H1 (cell line): ENCODE measurements at regions not wholly inside any gene's neighbourhood (a gene's known extent, or its start where the extent isn't known, plus 50 kb on each side); places are given as distances from the start of the nearest gene placed in this dataset.

ENCODE experiments used
- BCL11A ChIP-seq, 2 experiments: IDR thresholded peaks; one replicate each; pipeline ENCODE4 v1.6.1; 2011; ENCODE audit warnings: low read depth in 2 of 2, low read length in 2 of 2, mild to moderate bottlenecking in 2 of 2
- CBX5 ChIP-seq: fragments of 300-800, 300-1000 bp; sonication (generic); IDR thresholded peaks from 2 replicates; pipeline ENCODE4 v1.7.1; 2016; ENCODE audit warnings: antibody characterized with exemption, low read length, low read depth
- EGR1 ChIP-seq: IDR thresholded peaks from 2 replicates; pipeline ENCODE4 v1.6.1; 2011; ENCODE audit warnings: low read depth, low read length, borderline replicate concordance
- FOSL1 ChIP-seq: IDR thresholded peaks from 2 replicates; pipeline ENCODE4 v1.6.1; 2011; ENCODE audit warnings: mild to moderate bottlenecking, low read depth, low read length, moderate library complexity; ENCODE audit not compliant: insufficient read depth
- HDAC6 ChIP-seq: IDR thresholded peaks from one replicate; pipeline ENCODE4 v1.7.1; 2012; ENCODE audit warnings: low read depth, mild to moderate bottlenecking, inconsistent platforms, low read length, moderate library complexity
- JUND ChIP-seq: IDR thresholded peaks from 2 replicates; pipeline ENCODE4 v1.6.1; 2011; ENCODE audit warnings: mild to moderate bottlenecking, improper control_type of control experiment, low read length
- KDM1A ChIP-seq: fragments of 200-600, 300-600 bp; sonication (generic); IDR thresholded peaks from 2 replicates; pipeline ENCODE4 v1.7.1; 2016; ENCODE audit warnings: mild to moderate bottlenecking, low read length, borderline replicate concordance
- KDM4A ChIP-seq: IDR thresholded peaks from one replicate; pipeline ENCODE4 v1.7.1; 2012; ENCODE audit warnings: low read depth, mild to moderate bottlenecking, moderate library complexity, low read length, inconsistent platforms; ENCODE audit not compliant: severe bottlenecking
- KDM5A ChIP-seq: fragments of 200-600 bp; IDR thresholded peaks from 2 replicates; pipeline ENCODE4 v1.7.1; 2012; ENCODE audit warnings: mild to moderate bottlenecking, low read length, inconsistent platforms, mixed read lengths
- MAFK ChIP-seq: IDR thresholded peaks from 2 replicates; pipeline ENCODE4 v1.6.1; 2012; ENCODE audit warnings: low read depth, mild to moderate bottlenecking, improper control_type of control experiment, low read length
- PHF8 ChIP-seq: fragments of 200-600 bp; sonication (generic); conservative IDR thresholded peaks from 2 replicates; pipeline ENCODE4 v1.7.1; 2012; ENCODE audit warnings: low read depth, mild to moderate bottlenecking, inconsistent platforms, low read length, moderate library complexity
- POLR2A ChIP-seq, 2 experiments: IDR thresholded peaks; 1 replicate in 1 of 2; 2 replicates in 1 of 2; pipeline ENCODE4 v1.6.1; 2011; ENCODE audit warnings: low read depth in 2 of 2, low read length in 2 of 2, mild to moderate bottlenecking in 2 of 2; ENCODE audit errors: control extremely low read depth in 1 of 2
- POU5F1 ChIP-seq: IDR thresholded peaks from 2 replicates; pipeline ENCODE4 v1.6.1; 2011; ENCODE audit warnings: low read depth, mild to moderate bottlenecking, low read length, moderate library complexity
- RNF2 ChIP-seq: fragments of 200-900, 300-1000 bp; sonication (generic); IDR thresholded peaks from 2 replicates; pipeline ENCODE4 v1.7.1; 2016; ENCODE audit warnings: borderline replicate concordance, low read depth, mild to moderate bottlenecking, antibody characterized with exemption, low read length; ENCODE audit not compliant: poor library complexity, severe bottlenecking; ENCODE audit errors: missing control alignments
- RXRA ChIP-seq: IDR thresholded peaks from 2 replicates; pipeline ENCODE4 v1.6.1; 2011; ENCODE audit warnings: low read depth, mild to moderate bottlenecking, low read length, moderate library complexity; ENCODE audit not compliant: insufficient read depth
- SAP30 ChIP-seq: fragments of 300-600 bp; sonication (generic); IDR thresholded peaks from 2 replicates; pipeline ENCODE4 v1.7.1; 2012; ENCODE audit warnings: low read length, moderate library complexity, mild to moderate bottlenecking, inconsistent platforms; ENCODE audit not compliant: insufficient read depth, insufficient replicate concordance
- SIN3A ChIP-seq, 2 experiments: IDR thresholded peaks in 1 of 2; conservative IDR thresholded peaks in 1 of 2; 2 replicates each; pipeline ENCODE4 v1.6.1; 2011 to 2012; ENCODE audit warnings: low read length in 2 of 2, improper control_type of control experiment in 1 of 2, low read depth in 1 of 2, mild to moderate bottlenecking in 1 of 2
- SP1 ChIP-seq: IDR thresholded peaks from 2 replicates; pipeline ENCODE4 v1.6.1; 2011; ENCODE audit warnings: low read depth, low read length
- TBP ChIP-seq: IDR thresholded peaks from 2 replicates; pipeline ENCODE4 v1.6.1; 2011; ENCODE audit warnings: low read depth, low read length, improper control_type of control experiment
- TCF12 ChIP-seq: IDR thresholded peaks from 2 replicates; pipeline ENCODE4 v1.6.1; 2011; ENCODE audit warnings: low read depth, mild to moderate bottlenecking, low read length
- TF ChIP-seq, protein P1 (sequence below): IDR thresholded peaks from 2 replicates; pipeline ENCODE4 v1.6.1; 2011; ENCODE audit warnings: low read depth, mild to moderate bottlenecking, low read length; ENCODE audit not compliant: insufficient read depth
- TF ChIP-seq, protein P2 (sequence below): IDR thresholded peaks from 2 replicates; pipeline ENCODE4 v1.6.1; 2011; ENCODE audit warnings: low read length, improper control_type of control experiment

DNA sequence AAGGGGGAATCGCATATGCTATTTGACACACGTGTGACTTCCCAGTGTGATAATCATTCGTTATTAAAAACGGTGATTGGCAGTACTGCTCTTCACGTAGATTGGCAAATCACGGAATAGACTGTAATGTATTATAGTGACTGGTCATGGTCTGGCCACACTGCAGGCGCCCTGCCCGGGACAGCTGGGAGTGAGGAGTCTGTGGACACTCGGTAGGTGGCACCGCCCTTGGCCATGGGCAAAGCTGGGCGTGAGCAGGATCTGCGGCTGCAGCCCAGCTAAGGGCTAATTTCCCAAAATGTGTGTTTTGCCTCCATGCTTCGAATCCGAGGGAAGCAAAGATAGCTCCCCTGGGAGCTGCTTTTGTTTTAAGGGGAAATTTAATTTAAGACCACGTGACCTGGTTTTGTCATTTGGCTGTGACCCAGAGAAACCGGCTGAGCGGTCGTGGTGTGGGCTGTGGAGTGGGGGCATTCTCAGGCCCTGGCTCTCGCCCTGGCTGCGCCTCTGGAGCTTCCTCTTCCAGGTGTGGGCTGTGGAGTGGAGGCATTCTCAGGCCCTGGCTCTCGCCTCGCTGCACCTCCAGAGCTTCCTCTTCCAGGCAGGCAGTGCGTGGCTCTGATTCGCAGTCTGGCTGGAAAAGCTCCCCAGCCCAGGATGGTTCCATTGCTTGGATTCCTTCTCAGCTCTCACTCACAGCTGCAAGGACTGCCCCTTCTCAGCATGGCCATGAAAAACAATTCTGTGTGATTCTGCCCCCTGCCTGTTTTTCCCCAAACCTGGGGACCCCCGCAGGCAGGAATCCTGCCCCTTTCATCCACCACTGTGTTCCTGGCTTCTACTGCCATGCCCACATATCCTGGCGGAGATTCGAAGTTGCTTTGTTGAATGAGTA, 131.1 kb downstream of the OLFM1 start (continued):
- TF ChIP-seq SIN3A (conservative IDR thresholded peaks at IDR 0.05 in 1 of 2, IDR thresholded peaks at IDR 0.05 in 1 of 2; ENCODE audit: low read depth in 1 of 2, low read length in 2 of 2) (no peak), FOSL1 (no peak), RXRA (no peak), KDM5A (no peak), MAFK (no peak), POLR2A (IDR thresholded peaks at IDR 0.05; ENCODE audit: control extremely low read depth in 1 of 2, low read depth in 2 of 2, low read length in 2 of 2) (no peak), KDM4A (no peak), POU5F1 (no peak), SP1 (no peak), CBX5 (no peak), RNF2 (no peak), JUND (no peak), KDM1A (no peak), TBP (peak; percentile 29; the same call in 1 of the 2 replicates), HDAC6 (no peak), BCL11A (IDR thresholded peaks at IDR 0.05; ENCODE audit: low read depth in 2 of 2, low read length in 2 of 2) (no peak), EGR1 (no peak), SAP30 (no peak), TCF12 (no peak), PHF8 (no peak)
- TF ChIP-seq, protein P1, sequence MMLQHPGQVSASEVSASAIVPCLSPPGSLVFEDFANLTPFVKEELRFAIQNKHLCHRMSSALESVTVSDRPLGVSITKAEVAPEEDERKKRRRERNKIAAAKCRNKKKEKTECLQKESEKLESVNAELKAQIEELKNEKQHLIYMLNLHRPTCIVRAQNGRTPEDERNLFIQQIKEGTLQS = no peak
- TF ChIP-seq, protein P2, sequence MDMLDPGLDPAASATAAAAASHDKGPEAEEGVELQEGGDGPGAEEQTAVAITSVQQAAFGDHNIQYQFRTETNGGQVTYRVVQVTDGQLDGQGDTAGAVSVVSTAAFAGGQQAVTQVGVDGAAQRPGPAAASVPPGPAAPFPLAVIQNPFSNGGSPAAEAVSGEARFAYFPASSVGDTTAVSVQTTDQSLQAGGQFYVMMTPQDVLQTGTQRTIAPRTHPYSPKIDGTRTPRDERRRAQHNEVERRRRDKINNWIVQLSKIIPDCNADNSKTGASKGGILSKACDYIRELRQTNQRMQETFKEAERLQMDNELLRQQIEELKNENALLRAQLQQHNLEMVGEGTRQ = peak; percentile 65
